NCI-H2196 (cell line): ENCODE measurements at regions not wholly inside any gene's neighbourhood (a gene's known extent, or its start where the extent isn't known, plus 50 kb on each side); places are given as distances from the start of the nearest gene placed in this dataset.
"Not testable (repeated sequence)": the region's sequence is repeated elsewhere in the genome, so short reads cannot be mapped to it uniquely, and the experiment has no call there.

Source experiments
- DNase-seq: peaks from one replicate; lab custom pipeline; 2025; ENCODE audit not compliant: unreplicated experiment; lab: John Stamatoyannopoulos, UW

- no peak for DNase-seq
Measured at GRCh38 chr12:126396536-126396935, 1331.3 kb downstream of the AACS start.

GRCh38 chr12:126397071-126397581, 1331.9 kb downstream of the AACS start:
- no peak for DNase-seq

- no peak for DNase-seq
Measured at GRCh38 chr12:126397660-126398059, 1332.4 kb downstream of the AACS start.

- no peak for DNase-seq
Measured at GRCh38 chr12:126400831-126401230, 1335.6 kb downstream of the AACS start.

GRCh38 chr12:126404293-126404881, 1339.2 kb downstream of the AACS start:
- no peak for DNase-seq

GRCh38 chr12:126418400-126418799, 1353.2 kb downstream of the AACS start:
- no peak for DNase-seq

GRCh38 chr12:126419131-126419530, 1353.9 kb downstream of the AACS start:
- DNase-seq: no peak

GRCh38 chr12:126424696-126425095, 1359.5 kb downstream of the AACS start:
- no peak for DNase-seq

- no peak for DNase-seq
Measured at GRCh38 chr12:126425264-126425663, 1360.0 kb downstream of the AACS start.

GRCh38 chr12:126428769-126429168, 1363.5 kb downstream of the AACS start:
- no peak for DNase-seq

GRCh38 chr12:126430921-126431320, 1365.7 kb downstream of the AACS start:
- no peak for DNase-seq

- DNase-seq: no peak
Measured at GRCh38 chr12:126431767-126432166, 1366.5 kb downstream of the AACS start.

- no peak for DNase-seq
Measured at GRCh38 chr12:126432780-126433179, 1367.5 kb downstream of the AACS start.

- DNase-seq: no peak
Measured at GRCh38 chr12:126434412-126434985, 1369.3 kb downstream of the AACS start.

GRCh38 chr12:126436041-126436440, 1370.8 kb downstream of the AACS start:
- DNase-seq: no peak

- DNase-seq: no peak
Measured at GRCh38 chr12:126437934-126438333, 1372.7 kb downstream of the AACS start.

- DNase-seq: no peak
Measured at GRCh38 chr12:126443977-126444376, 1378.7 kb downstream of the AACS start.

- no peak for DNase-seq
Measured at GRCh38 chr12:126447346-126447745, 1382.1 kb downstream of the AACS start.

GRCh38 chr12:126451809-126452208, 1386.6 kb downstream of the AACS start:
- no peak for DNase-seq

- DNase-seq: not testable (repeated sequence)
Measured at GRCh38 chr12:126452686-126453085, 1387.5 kb downstream of the AACS start.

- no peak for DNase-seq
Measured at GRCh38 chr12:126454581-126454980, 1389.3 kb downstream of the AACS start.

- DNase-seq: no peak
Measured at GRCh38 chr12:126457776-126458175, 1392.5 kb downstream of the AACS start.

GRCh38 chr12:126464153-126464552, 1398.9 kb downstream of the AACS start:
- no peak for DNase-seq
